SJCRH30 (cell line): ENCODE measurements at regions not wholly inside any gene's neighbourhood (a gene's known extent, or its start where the extent isn't known, plus 50 kb on each side); places are given as distances from the start of the nearest gene placed in this dataset.

Experiments
- DNase-seq, 2 experiments: peaks; one replicate each; pipeline ENCODE4 v3.0.0-alpha.2; 2015 to 2020
- H3K27ac ChIP-seq: fragments of 250-450 bp; sonication (Bioruptor Pico); 2 replicates; pipeline ENCODE4 v1.5.1; 2020; ENCODE audit warnings: mild to moderate bottlenecking, moderate library complexity
- H3K27me3 ChIP-seq: fragments of 250-450 bp; sonication (Bioruptor Pico); 2 replicates; pipeline ENCODE4 v1.5.1; 2020; ENCODE audit warnings: mild to moderate bottlenecking, moderate library complexity
- H3K36me3 ChIP-seq: fragments of 250-450 bp; sonication (Bioruptor Pico); 2 replicates; pipeline ENCODE4 v1.5.1; 2020; ENCODE audit warnings: mild to moderate bottlenecking, moderate library complexity
- H3K4me1 ChIP-seq: fragments of 250-450 bp; sonication (Bioruptor Pico); 2 replicates; pipeline ENCODE4 v1.5.1; 2020; ENCODE audit warnings: mild to moderate bottlenecking, moderate library complexity
- H3K4me3 ChIP-seq: fragments of 250-450 bp; sonication (Bioruptor Pico); 2 replicates; pipeline ENCODE4 v1.5.1; 2020; ENCODE audit warnings: mild to moderate bottlenecking, moderate library complexity
- H3K9me3 ChIP-seq: fragments of 250-450 bp; sonication (Bioruptor Pico); replicated peaks from 2 replicates; pipeline ENCODE4 v1.5.1; 2020; ENCODE audit warnings: mild to moderate bottlenecking, moderate library complexity

- no peaks in the 10 kb centered on the region for H3K9me3 ChIP-seq
- no peak for DNase-seq
- no peak overlapping the region for H3K27ac ChIP-seq
- H3K4me1 ChIP-seq: no peaks in the 10 kb centered on the region
- H3K36me3 ChIP-seq: no peaks in the 10 kb centered on the region
- H3K27me3 ChIP-seq: no peaks in the 10 kb centered on the region
- H3K4me3 ChIP-seq: no peak overlapping the region
Measured at GRCh38 chr12:69064734-69065443, 131.9 kb upstream of the CPM start.

DNA sequence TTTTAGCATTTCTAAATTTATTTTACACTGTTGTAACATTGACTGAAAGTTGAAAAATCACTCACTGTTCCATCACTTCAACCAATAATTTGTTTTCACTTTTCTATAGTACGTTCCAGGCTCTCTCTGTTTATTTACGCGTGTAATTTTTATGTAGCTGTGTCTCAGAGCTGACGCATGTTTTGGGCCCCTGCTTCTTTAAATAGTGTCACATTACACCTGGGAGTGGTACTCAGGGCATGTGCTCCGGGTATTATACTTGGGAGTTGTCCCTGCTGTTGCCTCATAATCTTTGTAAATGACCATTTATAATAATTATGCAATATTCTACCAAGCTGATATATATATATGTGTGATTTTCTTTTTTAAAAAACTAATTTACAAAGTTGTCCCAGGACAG lies 132.8 kb upstream of the CPM start:
- Histone ChIP-seq H3K27ac (no peak overlapping the region), H3K27me3 (no peaks in the 10 kb centered on the region)

DNA sequence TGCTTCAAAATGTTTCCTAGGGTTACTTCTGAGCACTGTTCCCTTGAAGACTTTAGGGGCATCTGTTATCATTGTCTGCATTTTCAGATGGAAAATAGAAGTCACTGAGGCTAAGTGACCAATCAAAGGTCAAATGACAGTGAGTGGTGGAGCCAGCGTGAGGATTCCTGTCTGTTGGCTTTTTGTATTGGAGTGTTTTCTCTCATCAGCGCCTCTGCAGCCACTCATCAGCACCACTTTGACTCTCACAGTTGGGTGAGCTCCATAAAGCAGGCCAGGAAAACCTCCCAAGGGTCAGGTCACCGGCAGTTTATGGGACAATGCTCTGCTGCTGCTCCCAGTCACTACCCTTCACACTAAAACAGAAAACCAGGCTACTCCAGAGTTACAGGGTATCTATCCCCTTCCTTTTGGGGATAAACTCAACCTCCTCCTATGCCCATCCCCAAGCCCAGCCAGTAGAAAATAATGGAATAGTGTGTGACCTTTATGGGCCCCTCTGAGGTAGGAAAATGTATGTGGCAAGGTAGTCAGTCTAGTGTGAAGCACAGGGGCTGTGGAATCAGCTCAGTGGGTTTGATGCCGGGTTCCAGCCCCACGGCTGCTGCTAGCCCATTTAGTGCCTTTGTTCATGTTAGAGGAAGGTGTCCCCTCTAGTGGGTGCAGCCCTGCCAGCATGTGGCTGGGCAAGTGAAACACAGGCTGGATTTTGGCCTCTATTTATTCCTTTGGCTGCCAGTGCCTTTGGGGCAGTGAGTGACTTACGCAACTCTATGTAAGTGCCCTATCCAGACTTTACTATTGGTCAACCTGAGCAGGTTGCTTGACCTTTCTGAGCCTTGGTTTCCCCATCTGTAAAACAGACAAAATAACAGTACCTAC lies 133.8 kb upstream of the CPM start:
- Histone ChIP-seq H3K36me3 (no peaks in the 10 kb centered on the region), H3K4me3 (no peak overlapping the region), H3K27me3 (no peaks in the 10 kb centered on the region), H3K9me3 (no peaks in the 10 kb centered on the region), H3K4me1 (no peaks in the 10 kb centered on the region), H3K27ac (no peak overlapping the region)
- DNase-seq: no peak

More for the DNA sequence above, 132.8 kb upstream of the CPM start:
- H3K9me3 ChIP-seq: no peaks in the 10 kb centered on the region
- no peaks in the 10 kb centered on the region for H3K36me3 ChIP-seq
- H3K4me1 ChIP-seq: no peaks in the 10 kb centered on the region
- H3K4me3 ChIP-seq: no peak overlapping the region
- no peak for DNase-seq

DNA sequence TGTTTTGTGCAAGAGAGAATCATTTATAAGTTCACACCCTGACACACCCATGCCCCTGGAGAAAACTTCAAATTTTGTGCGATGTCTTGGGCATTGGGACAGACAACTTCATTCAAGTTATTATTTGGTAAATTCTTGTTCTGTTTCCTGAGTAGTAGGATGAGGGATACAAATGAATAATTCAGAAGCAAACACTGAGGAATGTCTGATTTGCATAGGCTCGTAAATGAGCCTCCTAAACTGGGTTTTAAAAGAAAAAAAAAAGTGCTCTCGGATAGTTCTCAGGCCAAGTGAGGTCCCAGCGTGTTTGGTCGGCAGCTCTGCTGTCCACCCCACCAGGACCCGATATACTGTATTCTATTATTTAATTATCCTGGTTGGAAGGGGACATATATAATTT lies 134.7 kb upstream of the CPM start:
- DNase-seq: no peak
- no peaks in the 10 kb centered on the region for H3K36me3 ChIP-seq
- no peak overlapping the region for H3K4me3 ChIP-seq
- H3K9me3 ChIP-seq: no peaks in the 10 kb centered on the region
- H3K4me1 ChIP-seq: no peaks in the 10 kb centered on the region
- H3K27me3 ChIP-seq: no peaks in the 10 kb centered on the region
- H3K27ac ChIP-seq: no peak overlapping the region

DNA sequence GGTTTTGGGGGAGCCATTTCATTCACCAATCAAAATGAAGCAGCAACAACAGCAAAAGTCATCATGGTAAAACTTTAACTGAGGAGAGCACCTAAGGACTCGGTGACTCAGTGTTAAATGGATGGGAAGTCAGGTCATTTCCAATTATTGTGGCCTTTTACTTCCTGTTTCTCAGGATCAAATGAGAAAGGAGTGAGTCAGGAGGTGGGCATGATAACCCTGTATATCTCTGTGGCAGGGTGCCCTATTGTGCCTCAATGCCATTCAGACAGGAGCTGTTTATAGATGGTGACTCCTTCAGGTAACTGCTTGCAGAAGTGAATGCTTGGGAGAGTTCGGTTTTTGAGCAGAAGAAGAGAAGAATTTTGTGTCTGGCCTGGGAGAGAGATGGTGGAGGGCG lies 135.5 kb upstream of the CPM start:
- Histone ChIP-seq H3K27me3 (no peaks in the 10 kb centered on the region), H3K27ac (no peak overlapping the region), H3K4me1 (no peaks in the 10 kb centered on the region), H3K4me3 (no peak overlapping the region), H3K9me3 (no peaks in the 10 kb centered on the region), H3K36me3 (no peaks in the 10 kb centered on the region)
- no peak for DNase-seq

DNA sequence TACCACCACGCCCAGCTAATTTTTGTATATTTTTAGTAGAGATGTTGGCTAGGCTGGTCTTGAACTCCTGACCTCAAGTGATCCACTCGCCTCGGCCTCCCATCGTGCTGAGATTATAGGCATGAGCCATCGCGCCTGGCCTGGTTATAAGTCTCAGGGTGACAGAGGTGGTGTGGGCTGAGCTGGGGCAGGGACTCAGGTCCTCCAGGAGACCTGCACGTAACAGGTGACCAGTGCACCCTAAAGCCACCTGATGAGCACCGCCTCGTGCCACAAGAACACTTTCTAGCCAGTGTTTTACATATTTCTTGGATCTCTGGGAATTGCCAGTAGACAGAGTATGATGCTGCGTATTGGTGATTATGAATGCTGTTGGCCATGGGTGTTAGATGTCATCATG lies 136.5 kb upstream of the CPM start:
- H3K27ac ChIP-seq: no peak overlapping the region
- no peaks in the 10 kb centered on the region for H3K4me1 ChIP-seq
- no peaks in the 10 kb centered on the region; the same call in 1 of the 2 replicates for H3K9me3 ChIP-seq
- no peak for DNase-seq
- no peaks in the 10 kb centered on the region for H3K36me3 ChIP-seq
- no peak overlapping the region for H3K4me3 ChIP-seq
- no peaks in the 10 kb centered on the region for H3K27me3 ChIP-seq

DNA sequence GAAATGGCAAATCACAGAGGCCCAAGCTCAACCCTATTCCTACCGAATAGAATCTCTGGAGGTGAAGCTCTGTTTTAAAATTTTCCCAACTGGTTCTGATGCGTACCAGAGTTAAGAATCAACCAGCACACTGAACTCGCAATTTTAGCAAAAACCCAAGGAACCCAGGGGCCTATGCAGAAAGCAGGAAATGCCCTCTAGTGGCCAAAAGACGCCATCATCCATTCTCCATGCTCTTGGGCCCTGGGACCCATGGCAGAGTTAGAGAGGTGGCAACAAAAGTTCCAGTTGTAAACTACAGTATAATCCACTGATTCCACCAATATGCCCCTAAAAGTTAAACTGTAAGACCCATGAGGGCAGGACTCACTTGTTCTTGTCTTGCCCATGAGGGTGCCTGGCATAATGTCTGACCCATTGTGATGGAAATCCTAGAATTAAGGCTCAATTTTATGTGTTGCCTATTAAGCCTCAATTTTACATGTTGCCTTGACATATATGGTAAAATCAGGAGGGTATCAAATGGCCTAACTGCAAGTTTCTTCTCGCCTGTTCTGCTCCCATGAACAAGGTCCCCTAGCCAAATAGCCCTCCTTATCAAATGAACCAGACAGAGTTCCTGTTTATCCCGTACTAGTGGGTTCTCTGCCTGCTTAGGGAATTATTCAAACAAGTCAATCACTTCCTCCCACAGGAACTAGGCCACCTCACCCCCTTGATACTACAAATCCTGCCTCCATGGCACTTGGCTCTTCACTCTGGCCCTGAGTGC lies 137.5 kb upstream of the CPM start:
- H3K27ac ChIP-seq: no peak overlapping the region
- no peaks in the 10 kb centered on the region for H3K4me1 ChIP-seq
- H3K36me3 ChIP-seq: no peaks in the 10 kb centered on the region
- DNase-seq: peak; percentile 39 to 79
- no peaks in the 10 kb centered on the region; the same call in 1 of the 2 replicates for H3K9me3 ChIP-seq
- no peak overlapping the region for H3K4me3 ChIP-seq
- no peaks in the 10 kb centered on the region for H3K27me3 ChIP-seq

DNA sequence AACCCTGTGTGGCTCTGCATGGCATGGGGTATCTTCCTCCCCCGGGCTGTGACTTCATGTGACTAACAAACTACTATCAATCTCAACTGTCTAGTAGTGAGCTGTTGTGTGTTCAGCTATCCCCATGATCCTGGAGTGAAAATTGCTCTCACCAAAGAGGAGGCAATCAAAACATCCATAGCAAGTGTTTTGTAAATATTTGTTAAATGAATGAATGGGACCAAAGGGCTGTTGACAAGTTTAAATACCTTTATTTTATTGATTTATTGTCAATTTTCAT lies 138.1 kb upstream of the CPM start:
- no peaks in the 10 kb centered on the region for H3K4me1 ChIP-seq
- no peaks in the 10 kb centered on the region; the same call in 1 of the 2 replicates for H3K9me3 ChIP-seq
- H3K27ac ChIP-seq: no peak overlapping the region
- no peak overlapping the region for H3K4me3 ChIP-seq
- DNase-seq: no peak
- no peaks in the 10 kb centered on the region for H3K36me3 ChIP-seq
- no peaks in the 10 kb centered on the region for H3K27me3 ChIP-seq

DNA sequence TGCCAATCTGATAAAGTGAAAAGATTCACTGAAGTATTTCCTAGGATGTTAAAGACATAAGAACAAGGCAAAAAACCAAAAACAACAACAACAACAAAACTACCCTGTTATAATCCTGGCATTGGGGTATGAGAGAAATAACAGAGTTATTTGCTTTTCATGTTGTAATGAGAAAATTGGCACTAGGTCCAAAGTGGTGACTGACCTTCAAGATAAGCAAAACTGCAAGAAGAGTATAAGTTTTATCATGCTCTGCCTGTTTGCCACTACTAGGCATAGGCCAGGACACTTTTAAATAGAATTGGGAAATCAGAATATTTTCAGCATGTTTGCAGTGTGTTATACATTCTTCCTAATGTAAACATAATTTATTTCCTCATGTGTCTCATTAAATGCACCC lies 140.1 kb upstream of the CPM start:
- DNase-seq: no peak
- Histone ChIP-seq H3K4me1 (no peaks in the 10 kb centered on the region), H3K36me3 (no peaks in the 10 kb centered on the region), H3K4me3 (no peak overlapping the region), H3K27me3 (no peaks in the 10 kb centered on the region), H3K9me3 (no peaks in the 10 kb centered on the region; the same call in 1 of the 2 replicates), H3K27ac (no peak overlapping the region)

DNA sequence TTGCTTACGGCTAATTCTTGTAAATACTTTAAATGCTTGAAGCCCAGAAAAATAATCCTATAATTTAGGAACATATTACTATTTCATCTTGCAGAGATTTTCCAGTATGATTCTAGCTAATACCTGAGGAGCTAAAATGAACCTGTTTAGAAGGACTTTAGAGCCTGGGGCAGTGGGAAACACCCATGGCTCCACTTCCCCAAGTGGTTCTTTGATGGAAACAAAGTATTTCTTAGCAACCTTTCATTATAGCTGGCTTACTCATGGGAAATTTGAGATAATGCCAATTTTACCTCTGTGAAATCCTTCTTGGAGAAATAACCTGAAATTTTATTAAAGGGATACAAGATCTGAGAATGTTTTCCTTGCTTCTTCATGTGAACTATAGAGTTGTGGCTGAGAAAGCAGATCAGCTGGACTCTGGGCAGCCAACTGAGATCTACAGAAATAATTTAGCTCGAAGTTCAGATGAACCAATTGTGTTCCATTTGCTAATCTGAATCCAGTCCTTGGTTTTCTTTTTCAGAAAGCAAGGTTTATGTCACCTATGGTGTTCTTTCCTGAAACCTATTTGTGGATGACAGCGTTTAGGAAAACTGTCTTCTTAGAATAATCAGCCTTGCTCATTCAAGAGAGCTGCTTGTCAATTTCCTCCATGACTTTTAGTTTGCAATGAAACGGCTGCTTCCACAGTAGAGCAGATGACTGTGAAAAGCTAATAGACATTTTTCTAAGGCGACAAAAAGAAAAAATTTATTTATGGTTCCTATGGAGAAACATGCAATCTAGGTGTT lies 141.8 kb upstream of the CPM start:
- H3K27me3 ChIP-seq: no peaks in the 10 kb centered on the region
- H3K36me3 ChIP-seq: no peaks in the 10 kb centered on the region
- H3K4me3 ChIP-seq: no peak overlapping the region
- no peaks in the 10 kb centered on the region for H3K4me1 ChIP-seq
- no peak for DNase-seq
- H3K9me3 ChIP-seq: no peaks in the 10 kb centered on the region; the same call in 1 of the 2 replicates
- H3K27ac ChIP-seq: no peak overlapping the region

GRCh38 chr12:69083689-69084088 lies 150.7 kb upstream of the CPM start:
- H3K4me1 ChIP-seq: no peaks in the 10 kb centered on the region
- no peak for DNase-seq
- H3K36me3 ChIP-seq: no peaks in the 10 kb centered on the region
- H3K9me3 ChIP-seq: no peaks in the 10 kb centered on the region
- H3K4me3 ChIP-seq: no peak overlapping the region
- H3K27me3 ChIP-seq: no peaks in the 10 kb centered on the region
- no peak overlapping the region for H3K27ac ChIP-seq

DNA sequence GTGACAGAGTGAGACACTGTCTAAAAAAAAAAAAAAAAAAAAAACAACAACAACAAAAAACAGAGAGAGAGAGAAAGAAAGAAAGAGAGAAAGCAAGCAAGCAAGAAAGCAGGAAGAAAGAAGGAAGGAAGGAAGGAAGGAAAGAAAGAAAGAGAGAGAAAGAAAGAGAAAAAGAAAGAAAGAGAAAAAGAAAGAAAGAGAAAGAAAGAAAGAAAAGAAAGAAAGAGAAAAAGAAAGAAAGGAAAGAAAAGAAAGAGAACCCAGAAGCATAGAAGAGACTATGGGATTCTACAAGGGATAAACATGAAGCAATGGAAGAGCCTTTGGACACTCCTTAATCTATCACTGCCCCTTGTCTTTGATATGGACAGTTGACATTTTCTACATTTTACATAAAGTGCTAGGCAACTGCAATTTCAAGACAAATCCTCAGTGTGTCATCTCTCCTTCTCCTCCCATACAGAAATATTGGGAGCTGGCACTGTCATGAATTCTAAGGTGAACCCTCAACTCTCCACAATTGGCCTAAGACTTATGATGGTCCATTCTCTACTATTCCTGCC lies 151.9 kb upstream of the CPM start:
- Histone ChIP-seq H3K36me3 (no peaks in the 10 kb centered on the region), H3K4me1 (no peaks in the 10 kb centered on the region), H3K27me3 (no peaks in the 10 kb centered on the region), H3K9me3 (no peaks in the 10 kb centered on the region), H3K4me3 (no peak overlapping the region), H3K27ac (no peak overlapping the region)
- DNase-seq: no peak

GRCh38 chr12:69085852-69086251 lies 152.9 kb upstream of the CPM start:
- no peaks in the 10 kb centered on the region for H3K36me3 ChIP-seq
- H3K27ac ChIP-seq: no peak overlapping the region
- no peak for DNase-seq
- H3K27me3 ChIP-seq: no peaks in the 10 kb centered on the region
- no peaks in the 10 kb centered on the region for H3K9me3 ChIP-seq
- H3K4me1 ChIP-seq: no peaks in the 10 kb centered on the region
- no peak overlapping the region for H3K4me3 ChIP-seq

DNA sequence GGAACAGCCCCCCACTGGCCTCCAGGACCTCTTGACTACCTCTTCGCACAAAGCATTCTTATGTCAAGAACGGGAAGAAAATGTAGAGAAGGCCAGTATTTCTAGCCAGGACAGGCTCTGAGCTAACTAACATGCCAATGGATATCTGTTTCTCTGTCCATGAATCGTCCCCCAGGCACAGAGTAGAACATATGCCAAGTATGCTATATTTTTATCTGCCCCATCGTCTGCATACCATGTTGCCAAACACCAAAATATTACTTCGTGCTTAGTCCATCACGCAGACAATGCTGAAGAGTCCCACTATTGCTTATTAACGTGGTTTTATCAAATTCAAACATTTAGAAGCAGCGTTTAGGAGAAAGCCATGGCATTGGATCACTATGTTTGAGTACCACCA lies 151.4 kb upstream of the CPSF6 start:
- no peak for DNase-seq
- H3K4me1 ChIP-seq: no peaks in the 10 kb centered on the region
- H3K27ac ChIP-seq: no peak overlapping the region
- H3K27me3 ChIP-seq: no peaks in the 10 kb centered on the region
- H3K36me3 ChIP-seq: no peaks in the 10 kb centered on the region
- no peaks in the 10 kb centered on the region for H3K9me3 ChIP-seq
- H3K4me3 ChIP-seq: no peak overlapping the region
